22Rv1 (cell line): ENCODE measurements at regions not wholly inside any gene's neighbourhood (a gene's known extent, or its start where the extent isn't known, plus 50 kb on each side); places are given as distances from the start of the nearest gene placed in this dataset.

Source experiments
- H3K27ac ChIP-seq: fragments of 450-650 bp; 2 replicates; pipeline ENCODE4 v1.5.1; 2017
- CTCF ChIP-seq: fragments of 450-650 bp; IDR thresholded peaks from 2 replicates; pipeline ENCODE4 v1.5.1; 2017; ENCODE audit warnings: mild to moderate bottlenecking
- ZFX ChIP-seq: fragments of 450-650 bp; IDR thresholded peaks from 2 replicates; pipeline ENCODE4 v1.6.1; 2017; ENCODE audit warnings: antibody characterized with exemption, borderline replicate concordance

GRCh38 chr18:56545464-56545863 lies 92.9 kb downstream of the TXNL1 start:
- no peak overlapping the region for H3K27ac ChIP-seq
- TF ChIP-seq CTCF (no peak), ZFX (no peak)

GRCh38 chr18:56542476-56542875 lies 95.9 kb downstream of the TXNL1 start:
- no peak overlapping the region for H3K27ac ChIP-seq
- TF ChIP-seq ZFX (no peak), CTCF (no peak)

- TF ChIP-seq CTCF (no peak), ZFX (no peak)
- no peak overlapping the region for H3K27ac ChIP-seq
Measured at GRCh38 chr18:56541793-56542192, 96.6 kb downstream of the TXNL1 start.

- no peak overlapping the region for H3K27ac ChIP-seq
- no peak for TF ChIP-seq CTCF
Measured at GRCh38 chr18:56541340-56541739, 97.1 kb downstream of the TXNL1 start.

GRCh38 chr18:56538746-56539145 lies 99.6 kb downstream of the TXNL1 start:
- TF ChIP-seq CTCF (no peak), ZFX (no peak)

GRCh38 chr18:56532176-56532840 lies 106.1 kb downstream of the TXNL1 start:
- no peak for TF ChIP-seq ZFX
- TF ChIP-seq CTCF: no peak
- H3K27ac ChIP-seq: no peak overlapping the region

More at GRCh38 chr18:56538746-56539145, 99.6 kb downstream of the TXNL1 start:
- no peak overlapping the region for H3K27ac ChIP-seq

GRCh38 chr18:56522816-56523215 lies 115.6 kb downstream of the TXNL1 start:
- no peak overlapping the region for H3K27ac ChIP-seq
- TF ChIP-seq ZFX: no peak
- TF ChIP-seq CTCF: no peak
